ENCODE measurements at regions not wholly inside any gene's neighbourhood (a gene's known extent, or its start where the extent isn't known, plus 50 kb on each side); places are given as distances from the start of the nearest gene placed in this dataset.

- H3K4me1 ChIP-seq (ENCODE audit: control insufficient read depth in 1 of 2, insufficient read depth in 1 of 2, low read depth in 1 of 2, low read length in 1 of 2), result no peaks in the 10 kb centered on the region
- H3K36me3 ChIP-seq, result no peaks in the 10 kb centered on the region
- H3K4me3 ChIP-seq (ENCODE audit: low read depth in 1 of 2, low read length in 1 of 2), result no peak overlapping the region
- H3K27ac ChIP-seq, result no peak overlapping the region
- no peak for TF ChIP-seq CTCF (IDR thresholded peaks at IDR 0.05)
- H3K9me3 ChIP-seq, result no peaks in the 10 kb centered on the region
- H3K27me3 ChIP-seq, result no peaks in the 10 kb centered on the region
These were observed 210.2 kb upstream of the ISL1 start for GRCh38 chr5:51172903-51173626.

- H3K4me3 ChIP-seq (ENCODE audit: low read depth in 1 of 2, low read length in 1 of 2), result no peak overlapping the region
- no peaks in the 10 kb centered on the region for H3K9me3 ChIP-seq
- no peak overlapping the region for H3K27ac ChIP-seq
- no peaks in the 10 kb centered on the region for H3K36me3 ChIP-seq
- H3K27me3 ChIP-seq, result no peaks in the 10 kb centered on the region
- TF ChIP-seq CTCF (IDR thresholded peaks at IDR 0.05), result no peak
- H3K4me1 ChIP-seq (ENCODE audit: control insufficient read depth in 1 of 2, insufficient read depth in 1 of 2, low read depth in 1 of 2, low read length in 1 of 2), result no peaks in the 10 kb centered on the region
These were observed 201.9 kb upstream of the ISL1 start for GRCh38 chr5:51181208-51181894.

GRCh38 chr5:51185850-51186329, 197.4 kb upstream of the ISL1 start:
- Histone ChIP-seq H3K4me3 (ENCODE audit: low read depth in 1 of 2, low read length in 1 of 2) (no peak overlapping the region), H3K36me3 (no peaks in the 10 kb centered on the region), H3K27ac (no peak overlapping the region), H3K4me1 (ENCODE audit: control insufficient read depth in 1 of 2, insufficient read depth in 1 of 2, low read depth in 1 of 2, low read length in 1 of 2) (no peaks in the 10 kb centered on the region), H3K27me3 (no peaks in the 10 kb centered on the region), H3K9me3 (no peaks in the 10 kb centered on the region)
- no peak for TF ChIP-seq CTCF (IDR thresholded peaks at IDR 0.05)

- no peaks in the 10 kb centered on the region for H3K9me3 ChIP-seq
- no peak overlapping the region for H3K27ac ChIP-seq
- TF ChIP-seq CTCF (IDR thresholded peaks at IDR 0.05), result no peak
- H3K27me3 ChIP-seq, result no peaks in the 10 kb centered on the region
- H3K36me3 ChIP-seq, result no peaks in the 10 kb centered on the region
- H3K4me3 ChIP-seq (ENCODE audit: low read depth in 1 of 2, low read length in 1 of 2), result no peak overlapping the region
- H3K4me1 ChIP-seq (ENCODE audit: control insufficient read depth in 1 of 2, insufficient read depth in 1 of 2, low read depth in 1 of 2, low read length in 1 of 2), result no peaks in the 10 kb centered on the region
These were observed 195.2 kb upstream of the ISL1 start for GRCh38 chr5:51188001-51188591.

GRCh38 chr5:51194671-51195070, 188.6 kb upstream of the ISL1 start:
- H3K27ac ChIP-seq, result no peak overlapping the region
- H3K27me3 ChIP-seq, result no peaks in the 10 kb centered on the region
- no peak for TF ChIP-seq CTCF (IDR thresholded peaks at IDR 0.05)
- no peaks in the 10 kb centered on the region for H3K36me3 ChIP-seq
- no peaks in the 10 kb centered on the region for H3K9me3 ChIP-seq
- H3K4me3 ChIP-seq (ENCODE audit: low read depth in 1 of 2, low read length in 1 of 2), result no peak overlapping the region
- no peaks in the 10 kb centered on the region for H3K4me1 ChIP-seq (ENCODE audit: control insufficient read depth in 1 of 2, insufficient read depth in 1 of 2, low read depth in 1 of 2, low read length in 1 of 2)
